A549 (cell line): ENCODE measurements at regions not wholly inside any gene's neighbourhood (a gene's known extent, or its start where the extent isn't known, plus 50 kb on each side); places are given as distances from the start of the nearest gene placed in this dataset.
A peak's percentile ranks its signal among the peaks of the same experiment; 100 is the strongest.

Experiments used
- ATAC-seq, 2 experiments: fragments of 200-7000 bp in 1 of 2; fragments of >200 bp in 1 of 2; cut with Nextera tagmentation in 1 of 2; cut with Tn5 transposase in 1 of 2; 3 replicates each; pipeline versions ENCODE4 v1.8.0 to v1.9.1; 2018 to 2020; ENCODE audit warnings: mild to moderate bottlenecking in 1 of 2, moderate library complexity in 1 of 2
- CTCF ChIA-PET: fragments of 300-600 bp; sonication (Branson Sonifier 250); formaldehyde crosslinking; extraction: SDS; loops from one replicate; lab custom pipeline; 2021; ENCODE audit warnings: antibody characterized with exemption, inconsistent platforms; lab: Yijun Ruan, JAX
- POLR2A ChIA-PET: fragments of 350-600 bp; formaldehyde crosslinking; extraction: SDS; loops from one replicate; lab custom pipeline; 2021; ENCODE audit warnings: antibody characterized with exemption, inconsistent platforms; lab: Yijun Ruan, JAX
- DNase-seq, 2 experiments: peaks; one replicate each; pipeline versions ENCODE4 v3.0.0 to v3.0.0-alpha.2; 2011 to 2016; ENCODE audit warnings: low read depth in 1 of 2, low spot score in 1 of 2
- FAIRE-seq: peaks from 2 replicates; lab custom pipeline; 2011; peaks lifted over from hg19 to GRCh38; lab: Jason Lieb, UNC
- H3K27ac ChIP-seq, 2 experiments: fragments of >200 bp; sonication (Bioruptor Twin); formaldehyde crosslinking; 3 replicates each; pipeline ENCODE4 v1.5.1; 2016 to 2017
- H3K4me1 ChIP-seq: fragments of >200 bp; sonication (Bioruptor Twin); formaldehyde crosslinking; 3 replicates; pipeline ENCODE4 v1.6.1; 2016
- H3K4me2 ChIP-seq: fragments of >200 bp; sonication (Bioruptor Twin); formaldehyde crosslinking; 3 replicates; pipeline ENCODE4 v1.6.1; 2016
- H3K4me3 ChIP-seq: fragments of >200 bp; sonication (Bioruptor Twin); formaldehyde crosslinking; 3 replicates; pipeline ENCODE4 v1.5.1; 2016
- H3K9me3 ChIP-seq: fragments of >200 bp; sonication (Bioruptor Twin); formaldehyde crosslinking; 3 replicates; pipeline ENCODE4 v1.6.1; 2016
- BHLHE40 ChIP-seq: IDR thresholded peaks from 2 replicates; pipeline ENCODE4 v1.6.1; 2012; ENCODE audit warnings: low read depth, low read length, inconsistent platforms
- CEBPB ChIP-seq, 2 experiments: fragments of >200 bp in 1 of 2; sonication (Bioruptor Twin) in 1 of 2; formaldehyde crosslinking in 1 of 2; IDR thresholded peaks; 2 replicates each; pipeline ENCODE4 v1.6.1; 2012 to 2016
- FOSB ChIP-seq: fragments of 250-450 bp; sonication (Bioruptor Pico); IDR thresholded peaks from 2 replicates; pipeline ENCODE4 v1.5.0; 2020; ENCODE audit warnings: mild to moderate bottlenecking, moderate library complexity
- FOXS1 ChIP-seq: fragments of 250-450 bp; sonication (Bioruptor Pico); IDR thresholded peaks from 2 replicates; pipeline ENCODE4 v1.5.0; 2020; ENCODE audit warnings: mild to moderate bottlenecking, moderate library complexity
- HDAC2 ChIP-seq: fragments of 200-600 bp; sonication (generic); IDR thresholded peaks from 2 replicates; pipeline ENCODE4 v1.6.1; 2016
- HOXB13 ChIP-seq: fragments of 250-450 bp; sonication (Bioruptor Pico); IDR thresholded peaks from 2 replicates; pipeline ENCODE4 v1.5.0; 2020; ENCODE audit warnings: low read depth, mild to moderate bottlenecking, moderate library complexity
- KDM1A ChIP-seq: fragments of 200-600 bp; sonication (generic); IDR thresholded peaks from 2 replicates; pipeline ENCODE4 v1.6.1; 2016; ENCODE audit warnings: low read depth, mild to moderate bottlenecking
- MAFK ChIP-seq: fragments of 450-650 bp; IDR thresholded peaks from 2 replicates; pipeline ENCODE4 v1.6.1; 2014; ENCODE audit not compliant: partially characterized antibody
- MAZ ChIP-seq: fragments of 150-350 bp; IDR thresholded peaks from 2 replicates; pipeline ENCODE4 v1.6.1; 2014; ENCODE audit warnings: antibody characterized with exemption, low read depth, low read length, borderline replicate concordance
- MYC ChIP-seq: IDR thresholded peaks from 2 replicates; pipeline ENCODE4 v1.6.1; 2012; ENCODE audit warnings: mild to moderate bottlenecking, inconsistent platforms, low read length, improper control_type of control experiment, borderline replicate concordance
- RAD21 ChIP-seq, 2 experiments: fragments of >200 bp in 1 of 2; sonication (Bioruptor Twin) in 1 of 2; formaldehyde crosslinking in 1 of 2; IDR thresholded peaks in 1 of 2; conservative IDR thresholded peaks in 1 of 2; 2 replicates in 1 of 2; 3 replicates in 1 of 2; pipeline ENCODE4 v1.6.1; 2012 to 2018; ENCODE audit warnings: inconsistent platforms in 1 of 2
- RCOR1 ChIP-seq: fragments of 150-350 bp; IDR thresholded peaks from 2 replicates; pipeline ENCODE4 v1.6.1; 2014; ENCODE audit warnings: antibody characterized with exemption, low read length, low read depth
- SMC3 ChIP-seq: fragments of >200 bp; sonication (Bioruptor Twin); formaldehyde crosslinking; IDR thresholded peaks from 3 replicates; pipeline ENCODE4 v1.6.1; 2018; ENCODE audit warnings: inconsistent platforms
- WGBS: methylation state at CpG from one replicate; pipeline ENCODE4 v1.1.6; 2017; ENCODE audit errors: missing lambda C conversion rate; 5-methylcytosine and 5-hydroxymethylcytosine counted together
- TF ChIP-seq, protein P1 (sequence below): fragments of >200 bp; sonication (Bioruptor Twin); formaldehyde crosslinking; IDR thresholded peaks from 3 replicates; pipeline ENCODE4 v1.5.1; 2016
- TF ChIP-seq, protein P2 (sequence below): fragments of 200-600 bp; sonication (generic); IDR thresholded peaks from 2 replicates; pipeline ENCODE4 v1.6.1; 2016; ENCODE audit warnings: antibody characterized with exemption, mild to moderate bottlenecking, moderate library complexity
- TF ChIP-seq, protein P3 (sequence below): fragments of 250-450 bp; sonication (Bioruptor Pico); IDR thresholded peaks from 2 replicates; pipeline ENCODE4 v1.5.0; 2020; ENCODE audit warnings: low read depth, mild to moderate bottlenecking, moderate library complexity
- TF ChIP-seq, protein P4 (sequence below): IDR thresholded peaks from 2 replicates; pipeline ENCODE4 v1.6.1; 2012

DNA sequence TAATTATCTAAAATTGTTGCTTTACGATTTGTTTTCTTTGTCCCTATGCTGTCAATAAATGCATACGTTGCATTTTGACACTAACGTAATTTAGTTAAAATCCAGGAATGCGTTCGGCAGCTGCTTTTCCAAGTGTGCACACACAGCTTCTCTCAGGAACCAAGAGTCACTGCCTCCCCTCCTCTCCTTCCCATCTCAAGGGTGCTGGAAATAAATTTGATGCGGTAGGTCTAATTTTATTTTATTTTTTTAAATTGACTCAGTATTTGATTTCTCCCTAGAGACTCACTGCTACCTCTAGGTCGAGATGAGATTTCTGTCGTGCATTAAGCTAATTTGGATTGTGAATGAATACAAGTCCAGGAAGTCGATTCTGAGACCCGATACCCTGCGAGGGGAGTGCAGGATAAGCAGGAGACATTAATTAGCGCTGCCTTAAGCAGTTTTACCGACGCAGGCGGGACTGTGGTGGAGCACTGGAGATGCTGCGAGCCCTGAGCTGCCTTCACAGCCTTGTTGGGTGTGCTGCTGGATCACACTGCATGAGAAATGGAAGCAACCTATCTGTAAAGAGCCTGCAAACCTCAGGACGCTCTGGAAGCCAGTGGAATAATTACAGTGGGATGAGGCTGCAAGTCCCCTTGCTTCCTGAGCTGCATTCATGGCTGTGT, 381.2 kb downstream of the C6orf118 start:
- no peak overlapping the region for H3K27ac ChIP-seq
- FAIRE-seq = no peak
- ChIA-PET POLR2A (no interaction called here), CTCF (interaction anchor here (0.5 to 1.8 kb wide), 12 partner anchors 9 to 1612 kb away, joined by 3 to 14 read pairs (median 3); no protein-coding TSS in a partner anchor)
- H3K9me3 ChIP-seq = no peaks in the 10 kb centered on the region
- H3K4me2 ChIP-seq = no peak overlapping the region
- no peak overlapping the region for H3K4me3 ChIP-seq
- DNase-seq = no peak
- no peak for ATAC-seq
- no peaks in the 10 kb centered on the region for H3K4me1 ChIP-seq
- 47% methylated on average over 17 of the region's 17 CpGs for WGBS
- TF ChIP-seq FOXS1 (no peak), MAFK (peak; percentile 32)

DNA sequence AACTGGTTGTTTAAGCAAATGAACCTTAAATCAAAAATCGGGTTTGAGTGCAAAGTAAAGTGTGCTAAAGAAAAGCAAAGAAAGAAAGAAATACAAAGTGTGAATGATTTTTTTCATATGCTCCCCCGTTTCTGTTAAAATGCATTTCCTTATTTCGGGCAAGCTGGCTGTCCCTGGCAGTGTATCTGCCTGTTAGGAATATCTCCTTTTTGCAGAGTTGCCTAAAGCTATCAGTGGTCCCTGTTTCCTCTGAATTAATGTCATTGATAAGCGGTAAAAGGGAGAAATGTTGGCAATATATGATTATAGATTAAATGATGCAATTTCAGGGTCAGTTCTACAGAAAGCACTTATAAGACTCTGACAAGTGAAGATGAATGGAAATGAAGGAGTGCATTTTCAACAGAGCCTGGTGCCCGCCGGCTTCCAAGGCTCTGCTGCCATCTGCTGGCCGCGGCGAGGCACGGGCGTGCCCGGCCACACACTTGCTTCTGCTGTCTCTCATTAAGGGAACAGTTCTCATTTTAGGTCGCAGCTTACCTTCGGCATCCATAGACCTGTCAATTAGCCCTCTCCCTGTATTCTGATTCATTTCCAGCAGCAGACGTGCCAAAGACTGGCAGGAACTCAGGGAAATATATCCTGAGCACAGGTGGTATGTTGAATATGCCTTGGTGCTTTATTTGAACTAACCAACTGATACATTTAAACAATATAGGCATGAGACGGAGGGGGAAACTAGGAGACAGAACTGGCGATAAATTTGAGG, 381.9 kb downstream of the C6orf118 start:
- WGBS = 8% methylated on average over 17 of the region's 17 CpGs
- peak; percentile 97 to 98 for ATAC-seq
- CTCF ChIA-PET = interaction anchor here (0.7 to 1.8 kb wide), 10 partner anchors 9 to 1550 kb away, joined by 3 to 14 read pairs (median 3); no protein-coding TSS in a partner anchor
- H3K9me3 ChIP-seq = no peaks in the 10 kb centered on the region
- peak; percentile 77 for TF ChIP-seq SMC3
- no peak for TF ChIP-seq HDAC2
- TF ChIP-seq, protein P1, sequence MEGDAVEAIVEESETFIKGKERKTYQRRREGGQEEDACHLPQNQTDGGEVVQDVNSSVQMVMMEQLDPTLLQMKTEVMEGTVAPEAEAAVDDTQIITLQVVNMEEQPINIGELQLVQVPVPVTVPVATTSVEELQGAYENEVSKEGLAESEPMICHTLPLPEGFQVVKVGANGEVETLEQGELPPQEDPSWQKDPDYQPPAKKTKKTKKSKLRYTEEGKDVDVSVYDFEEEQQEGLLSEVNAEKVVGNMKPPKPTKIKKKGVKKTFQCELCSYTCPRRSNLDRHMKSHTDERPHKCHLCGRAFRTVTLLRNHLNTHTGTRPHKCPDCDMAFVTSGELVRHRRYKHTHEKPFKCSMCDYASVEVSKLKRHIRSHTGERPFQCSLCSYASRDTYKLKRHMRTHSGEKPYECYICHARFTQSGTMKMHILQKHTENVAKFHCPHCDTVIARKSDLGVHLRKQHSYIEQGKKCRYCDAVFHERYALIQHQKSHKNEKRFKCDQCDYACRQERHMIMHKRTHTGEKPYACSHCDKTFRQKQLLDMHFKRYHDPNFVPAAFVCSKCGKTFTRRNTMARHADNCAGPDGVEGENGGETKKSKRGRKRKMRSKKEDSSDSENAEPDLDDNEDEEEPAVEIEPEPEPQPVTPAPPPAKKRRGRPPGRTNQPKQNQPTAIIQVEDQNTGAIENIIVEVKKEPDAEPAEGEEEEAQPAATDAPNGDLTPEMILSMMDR = peak; percentile 74
- peak; percentile 79 to 86 for TF ChIP-seq RAD21 (conservative IDR thresholded peaks at IDR 0.05 in 1 of 2, IDR thresholded peaks at IDR 0.05 in 1 of 2)
- no peaks in the 10 kb centered on the region for H3K4me1 ChIP-seq
- POLR2A ChIA-PET = no interaction called here
- FAIRE-seq = no peak
- no peak overlapping the region for H3K4me2 ChIP-seq
- no peak overlapping the region for H3K4me3 ChIP-seq
- no peak overlapping the region for H3K27ac ChIP-seq
- DNase-seq = peak; percentile 13 to 43

DNA sequence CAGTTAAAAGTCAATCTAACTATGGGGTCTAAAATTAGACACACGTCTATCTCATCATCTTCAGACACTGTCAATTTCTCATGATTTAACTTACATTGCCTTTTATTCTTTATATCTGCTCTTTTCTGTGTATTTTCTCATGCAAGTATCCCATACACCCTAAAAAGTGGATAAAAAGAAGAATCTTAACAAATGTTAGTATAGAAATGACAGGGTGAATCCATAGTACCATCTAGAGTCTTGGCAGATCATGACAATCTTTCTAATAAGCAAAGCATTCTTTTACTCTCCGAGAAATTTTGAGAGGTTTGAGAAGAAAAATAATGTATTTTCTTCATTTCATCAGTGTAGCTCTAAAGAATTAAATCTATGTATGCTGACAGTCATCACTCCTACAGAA, 382.7 kb downstream of the C6orf118 start:
- WGBS = 8% methylated on average over 2 of the region's 2 CpGs
- ATAC-seq = no peak

DNA sequence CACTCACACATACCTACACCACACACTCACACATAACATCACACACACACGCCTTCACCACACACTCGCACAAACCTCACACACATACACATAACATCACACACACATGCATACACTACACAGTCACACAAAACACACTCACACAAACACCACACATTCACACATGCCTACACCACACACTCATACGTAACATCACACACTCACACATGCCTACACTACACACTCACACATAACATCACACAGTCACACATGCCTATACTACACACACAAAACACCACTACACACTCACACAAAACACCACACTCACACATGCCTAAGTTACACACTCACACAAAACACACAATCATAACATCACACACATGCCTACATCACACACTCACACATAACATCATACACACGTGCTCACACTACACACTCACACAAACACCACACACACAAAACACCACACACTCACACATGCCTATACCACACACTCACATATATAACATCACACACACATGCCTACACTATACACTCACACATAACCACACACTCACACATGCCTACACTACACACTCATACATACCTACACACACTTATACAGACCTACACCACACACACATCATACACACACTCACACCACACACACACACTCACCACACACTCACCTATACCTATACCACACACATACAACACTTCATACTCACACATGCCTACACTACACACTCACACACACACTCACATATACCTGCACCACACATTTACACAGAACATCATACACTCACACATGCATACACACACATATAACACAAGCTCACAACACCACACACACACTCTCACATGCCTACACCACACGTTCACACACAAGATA, 383.5 kb downstream of the C6orf118 start:
- H3K27ac ChIP-seq = no peak overlapping the region
- H3K4me3 ChIP-seq = no peak overlapping the region
- ATAC-seq (no peak), FAIRE-seq (no peak), DNase-seq (no peak)
- ChIA-PET CTCF (no interaction called here), POLR2A (no interaction called here)
- no peaks in the 10 kb centered on the region for H3K9me3 ChIP-seq
- TF ChIP-seq MYC (no peak), HOXB13 (CRISPR knock-in tag) (no peak), CEBPB (IDR thresholded peaks at IDR 0.05) (no peak), MAFK (no peak), RCOR1 (no peak), MAZ (no peak), BHLHE40 (no peak), FOSB (CRISPR knock-in tag) (no peak)
- TF ChIP-seq, protein P2, sequence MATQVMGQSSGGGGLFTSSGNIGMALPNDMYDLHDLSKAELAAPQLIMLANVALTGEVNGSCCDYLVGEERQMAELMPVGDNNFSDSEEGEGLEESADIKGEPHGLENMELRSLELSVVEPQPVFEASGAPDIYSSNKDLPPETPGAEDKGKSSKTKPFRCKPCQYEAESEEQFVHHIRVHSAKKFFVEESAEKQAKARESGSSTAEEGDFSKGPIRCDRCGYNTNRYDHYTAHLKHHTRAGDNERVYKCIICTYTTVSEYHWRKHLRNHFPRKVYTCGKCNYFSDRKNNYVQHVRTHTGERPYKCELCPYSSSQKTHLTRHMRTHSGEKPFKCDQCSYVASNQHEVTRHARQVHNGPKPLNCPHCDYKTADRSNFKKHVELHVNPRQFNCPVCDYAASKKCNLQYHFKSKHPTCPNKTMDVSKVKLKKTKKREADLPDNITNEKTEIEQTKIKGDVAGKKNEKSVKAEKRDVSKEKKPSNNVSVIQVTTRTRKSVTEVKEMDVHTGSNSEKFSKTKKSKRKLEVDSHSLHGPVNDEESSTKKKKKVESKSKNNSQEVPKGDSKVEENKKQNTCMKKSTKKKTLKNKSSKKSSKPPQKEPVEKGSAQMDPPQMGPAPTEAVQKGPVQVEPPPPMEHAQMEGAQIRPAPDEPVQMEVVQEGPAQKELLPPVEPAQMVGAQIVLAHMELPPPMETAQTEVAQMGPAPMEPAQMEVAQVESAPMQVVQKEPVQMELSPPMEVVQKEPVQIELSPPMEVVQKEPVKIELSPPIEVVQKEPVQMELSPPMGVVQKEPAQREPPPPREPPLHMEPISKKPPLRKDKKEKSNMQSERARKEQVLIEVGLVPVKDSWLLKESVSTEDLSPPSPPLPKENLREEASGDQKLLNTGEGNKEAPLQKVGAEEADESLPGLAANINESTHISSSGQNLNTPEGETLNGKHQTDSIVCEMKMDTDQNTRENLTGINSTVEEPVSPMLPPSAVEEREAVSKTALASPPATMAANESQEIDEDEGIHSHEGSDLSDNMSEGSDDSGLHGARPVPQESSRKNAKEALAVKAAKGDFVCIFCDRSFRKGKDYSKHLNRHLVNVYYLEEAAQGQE = no peak
- TF ChIP-seq, protein P3, sequence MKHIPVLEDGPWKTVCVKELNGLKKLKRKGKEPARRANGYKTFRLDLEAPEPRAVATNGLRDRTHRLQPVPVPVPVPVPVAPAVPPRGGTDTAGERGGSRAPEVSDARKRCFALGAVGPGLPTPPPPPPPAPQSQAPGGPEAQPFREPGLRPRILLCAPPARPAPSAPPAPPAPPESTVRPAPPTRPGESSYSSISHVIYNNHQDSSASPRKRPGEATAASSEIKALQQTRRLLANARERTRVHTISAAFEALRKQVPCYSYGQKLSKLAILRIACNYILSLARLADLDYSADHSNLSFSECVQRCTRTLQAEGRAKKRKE (CRISPR knock-in tag) = no peak
- TF ChIP-seq, protein P4, sequence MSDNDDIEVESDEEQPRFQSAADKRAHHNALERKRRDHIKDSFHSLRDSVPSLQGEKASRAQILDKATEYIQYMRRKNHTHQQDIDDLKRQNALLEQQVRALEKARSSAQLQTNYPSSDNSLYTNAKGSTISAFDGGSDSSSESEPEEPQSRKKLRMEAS = no peak
- H3K4me2 ChIP-seq = no peak overlapping the region
- H3K4me1 ChIP-seq = no peaks in the 10 kb centered on the region
- 24% methylated on average over 5 of the region's 5 CpGs for WGBS

More for the DNA sequence above, 382.7 kb downstream of the C6orf118 start:
- Histone ChIP-seq H3K9me3 (no peaks in the 10 kb centered on the region), H3K4me3 (no peak overlapping the region), H3K4me2 (no peak overlapping the region), H3K4me1 (no peaks in the 10 kb centered on the region), H3K27ac (no peak overlapping the region)
- ChIA-PET POLR2A (no interaction called here), CTCF (interaction anchor here (1.3 to 1.8 kb wide), 5 partner anchors 10 to 317 kb away, joined by 3 to 14 read pairs (median 3); no protein-coding TSS in a partner anchor)
- TF ChIP-seq HOXB13 (CRISPR knock-in tag) = no peak
- TF ChIP-seq KDM1A = no peak
- FAIRE-seq (no peak), DNase-seq (no peak)
